ENCODE measurements at regions not wholly inside any gene's neighbourhood (a gene's known extent, or its start where the extent isn't known, plus 50 kb on each side); places are given as distances from the start of the nearest gene placed in this dataset.

GRCh38 chr9:87431837-87432236, 65.8 kb upstream of the DAPK1 start:
- Histone ChIP-seq H3K36me3 (no peaks in the 10 kb centered on the region), H3K27ac (no peak overlapping the region), H3K4me3 (no peak overlapping the region), H3K4me1 (no peaks in the 10 kb centered on the region), H3K27me3 (no peaks in the 10 kb centered on the region), H3K9ac (ENCODE audit: low read depth in 2 of 2, low read length in 2 of 2) (no peak overlapping the region), H3K9me3 (no peaks in the 10 kb centered on the region)
- TF ChIP-seq, protein P1, sequence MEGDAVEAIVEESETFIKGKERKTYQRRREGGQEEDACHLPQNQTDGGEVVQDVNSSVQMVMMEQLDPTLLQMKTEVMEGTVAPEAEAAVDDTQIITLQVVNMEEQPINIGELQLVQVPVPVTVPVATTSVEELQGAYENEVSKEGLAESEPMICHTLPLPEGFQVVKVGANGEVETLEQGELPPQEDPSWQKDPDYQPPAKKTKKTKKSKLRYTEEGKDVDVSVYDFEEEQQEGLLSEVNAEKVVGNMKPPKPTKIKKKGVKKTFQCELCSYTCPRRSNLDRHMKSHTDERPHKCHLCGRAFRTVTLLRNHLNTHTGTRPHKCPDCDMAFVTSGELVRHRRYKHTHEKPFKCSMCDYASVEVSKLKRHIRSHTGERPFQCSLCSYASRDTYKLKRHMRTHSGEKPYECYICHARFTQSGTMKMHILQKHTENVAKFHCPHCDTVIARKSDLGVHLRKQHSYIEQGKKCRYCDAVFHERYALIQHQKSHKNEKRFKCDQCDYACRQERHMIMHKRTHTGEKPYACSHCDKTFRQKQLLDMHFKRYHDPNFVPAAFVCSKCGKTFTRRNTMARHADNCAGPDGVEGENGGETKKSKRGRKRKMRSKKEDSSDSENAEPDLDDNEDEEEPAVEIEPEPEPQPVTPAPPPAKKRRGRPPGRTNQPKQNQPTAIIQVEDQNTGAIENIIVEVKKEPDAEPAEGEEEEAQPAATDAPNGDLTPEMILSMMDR (IDR thresholded peaks at IDR 0.05), result no peak
- intact Hi-C loops (cut with DNase I), result no loop called here
- DNase-seq, result no peak

DNA sequence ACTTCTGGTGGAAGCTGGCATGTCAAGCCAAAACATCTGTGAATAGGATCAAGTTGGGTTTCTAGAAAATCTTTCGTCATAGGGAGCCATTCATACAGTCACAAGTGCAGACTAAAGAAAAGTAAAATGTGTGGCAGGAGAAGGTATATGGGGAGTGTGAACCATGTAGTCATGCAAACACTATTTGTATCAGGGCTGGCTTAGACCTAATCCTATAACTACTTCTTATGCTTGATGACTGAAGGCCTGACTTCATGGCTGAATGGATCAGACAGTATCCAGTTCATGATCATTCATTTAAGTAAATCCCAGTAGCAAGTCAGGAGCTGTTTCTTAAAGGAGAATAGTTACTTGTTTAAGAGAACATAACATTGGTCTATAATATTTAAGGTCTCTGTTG, 63.8 kb upstream of the DAPK1 start:
- Histone ChIP-seq H3K9me3 (no peaks in the 10 kb centered on the region), H3K36me3 (no peaks in the 10 kb centered on the region), H3K27ac (no peak overlapping the region), H3K9ac (ENCODE audit: low read depth in 2 of 2, low read length in 2 of 2) (no peak overlapping the region), H3K4me1 (no peaks in the 10 kb centered on the region), H3K27me3 (no peaks in the 10 kb centered on the region), H3K4me3 (no peak overlapping the region)
- intact Hi-C loops (cut with DNase I), result no loop called here
- TF ChIP-seq, protein P1 (IDR thresholded peaks at IDR 0.05), result no peak
- DNase-seq, result no peak

DNA sequence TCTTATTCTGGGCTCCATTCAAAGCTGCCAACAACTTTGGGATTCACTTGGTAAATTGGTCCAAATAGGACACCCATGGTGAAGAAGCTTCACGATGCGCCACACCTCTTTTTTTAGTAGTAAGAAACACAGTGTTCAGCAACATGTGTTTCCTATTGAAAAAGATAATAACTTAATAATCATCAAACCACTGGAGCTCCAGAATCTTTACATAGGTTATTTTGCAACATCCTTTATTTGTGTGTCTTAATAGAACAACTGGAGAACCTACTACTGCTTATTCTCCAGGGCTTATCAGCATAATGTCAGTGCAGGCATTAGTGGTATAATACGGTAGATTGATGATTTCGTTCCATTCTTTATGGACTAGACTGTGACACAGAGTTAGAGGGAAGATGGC, 63.3 kb upstream of the DAPK1 start:
- Histone ChIP-seq H3K4me1 (no peaks in the 10 kb centered on the region), H3K4me3 (no peak overlapping the region), H3K36me3 (no peaks in the 10 kb centered on the region), H3K9me3 (no peaks in the 10 kb centered on the region), H3K9ac (ENCODE audit: low read depth in 2 of 2, low read length in 2 of 2) (no peak overlapping the region), H3K27me3 (no peaks in the 10 kb centered on the region), H3K27ac (no peak overlapping the region)
- intact Hi-C loops (cut with DNase I), result no loop called here
- DNase-seq, result no peak
- TF ChIP-seq, protein P1 (IDR thresholded peaks at IDR 0.05), result no peak

DNA sequence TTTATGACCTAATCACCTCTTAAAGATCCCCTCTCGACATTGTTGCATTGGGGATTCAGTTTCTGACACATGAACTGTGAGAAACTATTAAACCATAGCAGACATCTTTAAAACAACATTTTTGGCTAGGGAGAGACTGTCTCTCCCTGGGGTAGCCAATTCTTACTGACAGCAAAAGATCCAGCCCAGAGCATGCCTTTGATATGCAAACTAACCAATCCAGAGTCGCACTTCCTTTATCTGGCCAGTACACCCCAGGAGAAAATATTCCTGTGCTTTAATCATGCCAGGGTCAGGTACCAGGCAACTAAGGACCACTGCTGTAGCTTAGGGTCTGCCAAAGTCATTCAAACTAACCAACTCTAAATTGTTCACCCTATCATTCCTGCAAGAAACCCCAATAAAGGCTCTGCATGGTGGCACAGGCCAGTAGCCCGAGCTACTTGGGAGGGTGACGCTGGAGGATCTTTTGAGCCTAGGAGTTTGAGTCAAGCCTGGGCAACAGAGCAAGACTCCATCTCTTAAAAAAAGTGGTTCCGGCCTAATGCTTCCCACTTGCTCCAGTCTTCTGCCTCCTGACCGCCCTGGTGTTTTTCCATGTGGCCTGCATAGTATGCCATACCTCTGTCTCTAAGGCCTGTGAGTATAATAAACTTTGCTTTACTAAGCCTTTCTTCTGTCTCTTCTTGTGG, 62.3 kb upstream of the DAPK1 start:
- no peak overlapping the region for H3K9ac ChIP-seq (ENCODE audit: low read depth in 2 of 2, low read length in 2 of 2)
- H3K9me3 ChIP-seq, result no peaks in the 10 kb centered on the region
- H3K4me1 ChIP-seq, result no peaks in the 10 kb centered on the region
- no peaks in the 10 kb centered on the region for H3K36me3 ChIP-seq
- intact Hi-C loops (cut with DNase I), result no loop called here
- no peak for DNase-seq
- TF ChIP-seq, protein P1 (IDR thresholded peaks at IDR 0.05), result no peak
- H3K4me3 ChIP-seq, result no peak overlapping the region
- H3K27me3 ChIP-seq, result no peaks in the 10 kb centered on the region
- no peak overlapping the region for H3K27ac ChIP-seq

DNA sequence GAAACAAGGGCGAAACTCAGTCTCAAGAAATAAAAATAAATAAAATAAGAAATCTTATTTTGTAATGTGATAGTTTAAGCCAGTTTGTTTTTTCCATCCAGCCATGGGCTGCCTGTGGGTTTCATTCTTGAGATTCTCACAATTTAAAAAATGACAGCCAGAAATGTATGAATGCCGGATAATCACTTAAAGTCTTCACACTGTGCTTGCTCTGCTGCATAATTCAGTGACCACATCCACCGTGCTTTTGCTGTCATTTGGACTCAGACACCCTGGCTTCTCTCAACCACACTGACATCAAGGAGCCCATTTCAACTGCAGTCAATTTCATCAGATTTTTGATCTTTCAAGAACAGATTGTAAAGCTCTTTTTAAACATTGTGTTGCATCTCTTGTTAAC, 61.0 kb upstream of the DAPK1 start:
- TF ChIP-seq, protein P1 (IDR thresholded peaks at IDR 0.05), result no peak
- Histone ChIP-seq H3K27ac (no peak overlapping the region), H3K9ac (ENCODE audit: low read depth in 2 of 2, low read length in 2 of 2) (no peak overlapping the region), H3K27me3 (no peaks in the 10 kb centered on the region), H3K9me3 (no peaks in the 10 kb centered on the region), H3K36me3 (no peaks in the 10 kb centered on the region), H3K4me1 (no peaks in the 10 kb centered on the region), H3K4me3 (no peak overlapping the region)
- DNase-seq, result no peak
- intact Hi-C loops (cut with DNase I), result no loop called here
